Liver (tissue), 8 donors: ENCODE measurements at regions not wholly inside any gene's neighbourhood (a gene's known extent, or its start where the extent isn't known, plus 50 kb on each side); places are given as distances from the start of the nearest gene placed in this dataset.

Experiments used
- DNase-seq: peaks from one replicate; pipeline ENCODE4 v3.0.0-alpha.2; 2017; ENCODE audit warnings: low spot score
- H3K27ac ChIP-seq, 2 donors: one replicate each; pipeline ENCODE4 v1.7.0; 2013; ENCODE audit warnings: inconsistent platforms in 2 of 2, low read length in 2 of 2, control low read depth in 1 of 2, low read depth in 1 of 2, mild to moderate bottlenecking in 1 of 2
- H3K27me3 ChIP-seq, 4 donors: one replicate each; pipeline versions ENCODE4 v1.6.1 to v1.7.0; 2013; ENCODE audit warnings: low read length in 3 of 4, inconsistent platforms in 1 of 4, mild to moderate bottlenecking in 1 of 4, moderate library complexity in 1 of 4; ENCODE audit not compliant: control insufficient read depth in 4 of 4, insufficient read depth in 4 of 4
- H3K36me3 ChIP-seq, 4 donors: one replicate each; pipeline versions ENCODE4 v1.6.1 to v1.7.0; 2013; ENCODE audit warnings: low read length in 3 of 4, mild to moderate bottlenecking in 3 of 4, low read depth in 1 of 4, moderate library complexity in 1 of 4; ENCODE audit not compliant: control insufficient read depth in 4 of 4, insufficient read depth in 3 of 4
- H3K4me1 ChIP-seq, 4 donors: one replicate each; pipeline versions ENCODE4 v1.6.1 to v1.7.0; 2013; ENCODE audit warnings: low read length in 3 of 4, mild to moderate bottlenecking in 3 of 4, moderate library complexity in 1 of 4; ENCODE audit not compliant: control insufficient read depth in 4 of 4, insufficient read depth in 4 of 4
- H3K4me3 ChIP-seq, 3 donors: one replicate each; pipeline versions ENCODE4 v1.6.1 to v1.7.0; 2013; ENCODE audit warnings: low read length in 3 of 3, control low read depth in 1 of 3, low read depth in 1 of 3, mild to moderate bottlenecking in 1 of 3
- H3K9ac ChIP-seq, 2 donors: one replicate each; pipeline ENCODE4 v1.7.0; 2013; ENCODE audit warnings: low read length in 2 of 2, mild to moderate bottlenecking in 2 of 2, moderate library complexity in 2 of 2, control low read depth in 1 of 2, low read depth in 1 of 2
- H3K9me3 ChIP-seq, 4 donors: one replicate each; pipeline versions ENCODE4 v1.6.1 to v1.7.0; 2013; ENCODE audit warnings: low read length in 3 of 4; ENCODE audit not compliant: control insufficient read depth in 4 of 4
- CTCF ChIP-seq: fragments of 150-350 bp; IDR thresholded peaks from 2 replicates; pipeline ENCODE4 v1.5.1; 2017; ENCODE audit warnings: improper control_type of control experiment, low read depth, low read length; ENCODE audit not compliant: missing input control
- EGR1 ChIP-seq, 2 donors: IDR thresholded peaks; 2 replicates each; pipeline ENCODE4 v1.6.1; 2016 to 2018; ENCODE audit warnings: antibody characterized with exemption in 2 of 2, low read depth in 2 of 2
- FOXA1 ChIP-seq: IDR thresholded peaks from 2 replicates; pipeline ENCODE4 v1.6.1; 2016; ENCODE audit warnings: antibody characterized with exemption
- FOXA2 ChIP-seq: IDR thresholded peaks from 2 replicates; pipeline ENCODE4 v1.6.1; 2016; ENCODE audit warnings: antibody characterized with exemption
- GABPA ChIP-seq, 2 donors: IDR thresholded peaks in 1 of 2; conservative IDR thresholded peaks in 1 of 2; 2 replicates each; pipeline ENCODE4 v1.6.1; 2016; ENCODE audit warnings: antibody characterized with exemption in 2 of 2, mild to moderate bottlenecking in 1 of 2, moderate library complexity in 1 of 2
- HNF4A ChIP-seq, 2 donors: conservative IDR thresholded peaks; 2 replicates each; pipeline ENCODE4 v1.6.1; 2016; ENCODE audit warnings: antibody characterized with exemption in 2 of 2, mild to moderate bottlenecking in 2 of 2
- HNF4G ChIP-seq: IDR thresholded peaks from 2 replicates; pipeline ENCODE4 v1.6.1; 2016; ENCODE audit warnings: antibody characterized with exemption
- JUND ChIP-seq, 2 donors: IDR thresholded peaks; 2 replicates each; pipeline ENCODE4 v1.6.1; 2016; ENCODE audit warnings: antibody characterized with exemption in 2 of 2
- MAX ChIP-seq: IDR thresholded peaks from 2 replicates; pipeline ENCODE4 v1.6.1; 2016; ENCODE audit warnings: antibody characterized with exemption
- NR2F2 ChIP-seq: IDR thresholded peaks from 2 replicates; pipeline ENCODE4 v1.6.1; 2016; ENCODE audit warnings: antibody characterized with exemption
- RAD21 ChIP-seq, 2 donors: IDR thresholded peaks; 2 replicates each; pipeline ENCODE4 v1.6.1; 2016; ENCODE audit warnings: antibody characterized with exemption in 2 of 2, mild to moderate bottlenecking in 2 of 2
- RXRA ChIP-seq, 2 donors: IDR thresholded peaks; 2 replicates each; pipeline ENCODE4 v1.6.1; 2017 to 2018; ENCODE audit warnings: antibody characterized with exemption in 2 of 2, mild to moderate bottlenecking in 1 of 2
- SP1 ChIP-seq: IDR thresholded peaks from 2 replicates; pipeline ENCODE4 v1.6.1; 2018; ENCODE audit warnings: antibody characterized with exemption, mild to moderate bottlenecking
- TAF1 ChIP-seq: conservative IDR thresholded peaks from 2 replicates; pipeline ENCODE4 v1.6.1; 2016; ENCODE audit warnings: antibody characterized with exemption, mild to moderate bottlenecking
- YY1 ChIP-seq: IDR thresholded peaks from 2 replicates; pipeline ENCODE4 v1.6.1; 2016; ENCODE audit warnings: antibody characterized with exemption, mild to moderate bottlenecking
- WGBS: extraction: QIAGEN DNeasy Blood & Tissue Kit; methylation state at CpG from one replicate; pipeline ENCODE4 v1.1.7; 2013; 5-methylcytosine and 5-hydroxymethylcytosine counted together
- TF ChIP-seq, protein P1 (sequence below): IDR thresholded peaks from 2 replicates; pipeline ENCODE4 v1.6.1; 2016; ENCODE audit warnings: antibody characterized with exemption
- TF ChIP-seq, protein P2 (sequence below): IDR thresholded peaks from 2 replicates; pipeline ENCODE4 v1.6.1; 2016; ENCODE audit warnings: antibody characterized with exemption, mild to moderate bottlenecking
- TF ChIP-seq, protein P3 (sequence below): IDR thresholded peaks from 2 replicates; pipeline ENCODE4 v1.6.1; 2016; ENCODE audit warnings: antibody characterized with exemption
- donor health status: healthy.
- donor health status: healthy.
- donor health status: healthy.
- donor health status: healthy.
- donor health status: healthy.

DNA sequence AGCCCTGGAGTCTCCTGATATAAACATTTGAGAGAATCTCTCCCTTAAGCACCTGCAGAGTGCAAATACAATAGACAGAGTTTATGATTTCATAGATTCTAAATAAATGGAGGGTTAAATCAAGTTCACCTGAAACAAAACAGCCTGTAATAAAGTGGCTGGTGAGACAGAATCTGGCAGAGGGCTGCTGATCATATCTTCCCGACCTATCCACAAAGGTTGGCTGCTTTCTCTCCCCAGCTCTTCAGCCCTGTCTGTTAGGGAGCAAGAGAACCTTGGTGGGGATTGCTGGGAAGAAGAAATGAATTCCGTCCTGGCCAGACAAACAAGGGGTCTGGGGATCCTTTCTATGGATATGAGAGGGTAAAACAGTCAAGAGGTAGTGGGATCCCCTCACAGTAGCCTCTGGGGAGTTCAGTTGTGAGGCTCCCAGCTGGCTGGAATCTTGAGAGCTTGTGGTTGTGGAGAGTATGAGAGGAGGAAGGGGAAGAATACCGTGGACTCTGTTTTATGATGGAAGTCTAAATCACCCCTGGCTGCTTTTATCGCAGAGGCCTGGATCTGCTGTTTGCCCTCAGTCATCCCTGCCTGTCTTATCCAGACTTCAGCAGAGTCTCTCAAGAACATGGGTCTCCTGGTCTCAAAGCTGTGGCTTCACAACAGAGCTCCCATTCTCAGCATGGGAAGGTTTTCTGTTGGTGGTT, 451.3 kb downstream of the NTRK3 start:
- 57% methylated on average over 4 of the region's 4 CpGs for WGBS
- DNase-seq: no peak
- no peaks in the 10 kb centered on the region for H3K4me1 ChIP-seq

DNA sequence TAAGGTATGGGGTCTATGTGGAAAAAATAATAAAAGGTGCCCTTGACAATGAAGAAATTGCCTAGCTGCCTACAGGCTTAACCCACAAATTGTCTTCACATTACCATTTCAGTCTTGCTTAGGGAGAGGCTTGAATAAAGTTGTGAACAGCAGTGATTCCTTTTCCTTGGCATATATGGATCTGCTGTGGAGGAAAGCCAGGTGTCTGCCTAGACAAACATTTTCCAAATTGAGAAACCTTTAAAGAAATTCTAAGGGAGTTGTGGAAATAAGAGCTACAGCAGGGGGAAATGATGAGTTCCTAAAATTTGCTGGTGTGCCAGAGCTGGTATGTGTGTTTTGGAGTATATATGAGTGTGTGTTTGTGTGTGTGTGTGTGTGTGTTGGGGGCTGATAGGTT, 452.1 kb downstream of the NTRK3 start:
- Histone ChIP-seq H3K36me3 (no peaks in the 10 kb centered on the region), H3K9ac (no peak overlapping the region), H3K4me3 (no peak overlapping the region), H3K9me3 (no peaks in the 10 kb centered on the region), H3K27ac (no peak overlapping the region), H3K4me1 (no peaks in the 10 kb centered on the region), H3K27me3 (no peaks in the 10 kb centered on the region)
- DNase-seq: no peak
- TF ChIP-seq FOXA2 (no peak), HNF4G (no peak), EGR1 (IDR thresholded peaks at IDR 0.05; ENCODE audit: low read depth in 2 of 2) (no peak), RXRA (IDR thresholded peaks at IDR 0.05) (no peak), CTCF (no peak), MAX (no peak), SP1 (no peak), GABPA (IDR thresholded peaks at IDR 0.05 in 1 of 2, conservative IDR thresholded peaks at IDR 0.05 in 1 of 2) (no peak), FOXA1 (no peak)
- TF ChIP-seq, protein P1, sequence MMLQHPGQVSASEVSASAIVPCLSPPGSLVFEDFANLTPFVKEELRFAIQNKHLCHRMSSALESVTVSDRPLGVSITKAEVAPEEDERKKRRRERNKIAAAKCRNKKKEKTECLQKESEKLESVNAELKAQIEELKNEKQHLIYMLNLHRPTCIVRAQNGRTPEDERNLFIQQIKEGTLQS: no peak
- TF ChIP-seq, protein P2, sequence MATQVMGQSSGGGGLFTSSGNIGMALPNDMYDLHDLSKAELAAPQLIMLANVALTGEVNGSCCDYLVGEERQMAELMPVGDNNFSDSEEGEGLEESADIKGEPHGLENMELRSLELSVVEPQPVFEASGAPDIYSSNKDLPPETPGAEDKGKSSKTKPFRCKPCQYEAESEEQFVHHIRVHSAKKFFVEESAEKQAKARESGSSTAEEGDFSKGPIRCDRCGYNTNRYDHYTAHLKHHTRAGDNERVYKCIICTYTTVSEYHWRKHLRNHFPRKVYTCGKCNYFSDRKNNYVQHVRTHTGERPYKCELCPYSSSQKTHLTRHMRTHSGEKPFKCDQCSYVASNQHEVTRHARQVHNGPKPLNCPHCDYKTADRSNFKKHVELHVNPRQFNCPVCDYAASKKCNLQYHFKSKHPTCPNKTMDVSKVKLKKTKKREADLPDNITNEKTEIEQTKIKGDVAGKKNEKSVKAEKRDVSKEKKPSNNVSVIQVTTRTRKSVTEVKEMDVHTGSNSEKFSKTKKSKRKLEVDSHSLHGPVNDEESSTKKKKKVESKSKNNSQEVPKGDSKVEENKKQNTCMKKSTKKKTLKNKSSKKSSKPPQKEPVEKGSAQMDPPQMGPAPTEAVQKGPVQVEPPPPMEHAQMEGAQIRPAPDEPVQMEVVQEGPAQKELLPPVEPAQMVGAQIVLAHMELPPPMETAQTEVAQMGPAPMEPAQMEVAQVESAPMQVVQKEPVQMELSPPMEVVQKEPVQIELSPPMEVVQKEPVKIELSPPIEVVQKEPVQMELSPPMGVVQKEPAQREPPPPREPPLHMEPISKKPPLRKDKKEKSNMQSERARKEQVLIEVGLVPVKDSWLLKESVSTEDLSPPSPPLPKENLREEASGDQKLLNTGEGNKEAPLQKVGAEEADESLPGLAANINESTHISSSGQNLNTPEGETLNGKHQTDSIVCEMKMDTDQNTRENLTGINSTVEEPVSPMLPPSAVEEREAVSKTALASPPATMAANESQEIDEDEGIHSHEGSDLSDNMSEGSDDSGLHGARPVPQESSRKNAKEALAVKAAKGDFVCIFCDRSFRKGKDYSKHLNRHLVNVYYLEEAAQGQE: no peak

More for the DNA sequence above, 451.3 kb downstream of the NTRK3 start:
- Histone ChIP-seq H3K27ac (no peak overlapping the region), H3K9ac (no peak overlapping the region), H3K27me3 (no peaks in the 10 kb centered on the region), H3K36me3 (no peaks in the 10 kb centered on the region), H3K4me3 (no peak overlapping the region), H3K9me3 (no peaks in the 10 kb centered on the region)
- TF ChIP-seq HNF4G (no peak), NR2F2 (no peak), JUND (IDR thresholded peaks at IDR 0.05) (no peak), GABPA (IDR thresholded peaks at IDR 0.05 in 1 of 2, conservative IDR thresholded peaks at IDR 0.05 in 1 of 2) (no peak), CTCF (no peak), SP1 (no peak), YY1 (no peak), HNF4A (conservative IDR thresholded peaks at IDR 0.05) (no peak), FOXA2 (no peak), MAX (no peak), RAD21 (IDR thresholded peaks at IDR 0.05) (no peak), TAF1 (no peak)
- TF ChIP-seq, protein P3, sequence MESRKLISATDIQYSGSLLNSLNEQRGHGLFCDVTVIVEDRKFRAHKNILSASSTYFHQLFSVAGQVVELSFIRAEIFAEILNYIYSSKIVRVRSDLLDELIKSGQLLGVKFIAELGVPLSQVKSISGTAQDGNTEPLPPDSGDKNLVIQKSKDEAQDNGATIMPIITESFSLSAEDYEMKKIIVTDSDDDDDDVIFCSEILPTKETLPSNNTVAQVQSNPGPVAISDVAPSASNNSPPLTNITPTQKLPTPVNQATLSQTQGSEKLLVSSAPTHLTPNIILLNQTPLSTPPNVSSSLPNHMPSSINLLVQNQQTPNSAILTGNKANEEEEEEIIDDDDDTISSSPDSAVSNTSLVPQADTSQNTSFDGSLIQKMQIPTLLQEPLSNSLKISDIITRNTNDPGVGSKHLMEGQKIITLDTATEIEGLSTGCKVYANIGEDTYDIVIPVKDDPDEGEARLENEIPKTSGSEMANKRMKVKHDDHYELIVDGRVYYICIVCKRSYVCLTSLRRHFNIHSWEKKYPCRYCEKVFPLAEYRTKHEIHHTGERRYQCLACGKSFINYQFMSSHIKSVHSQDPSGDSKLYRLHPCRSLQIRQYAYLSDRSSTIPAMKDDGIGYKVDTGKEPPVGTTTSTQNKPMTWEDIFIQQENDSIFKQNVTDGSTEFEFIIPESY: no peak
- TF ChIP-seq, protein P1: no peak
